Stomach (tissue), 4 donors: ENCODE measurements at regions not wholly inside any gene's neighbourhood (a gene's known extent, or its start where the extent isn't known, plus 50 kb on each side); places are given as distances from the start of the nearest gene placed in this dataset.

Experiments
- CTCF ChIP-seq, 7 experiments: fragments of 450-650 bp in 4 of 7; fragments of 200-600 bp in 3 of 7; sonication (generic) in 3 of 7; IDR thresholded peaks; one replicate each; pipeline ENCODE4 v1.5.1; 2016 to 2019; ENCODE audit warnings: antibody characterized with exemption in 7 of 7, control low read depth in 2 of 7, mild to moderate bottlenecking in 1 of 7
- EP300 ChIP-seq: sonication (generic); formaldehyde crosslinking; IDR thresholded peaks from one replicate; pipeline ENCODE4 v1.6.1; 2017; ENCODE audit warnings: antibody characterized with exemption
- POLR2A ChIP-seq, 4 donors: fragments of 450-650 bp; IDR thresholded peaks; one replicate each; pipeline ENCODE4 v1.6.1; 2016; ENCODE audit warnings: antibody characterized with exemption in 4 of 4, control low read depth in 2 of 4, mild to moderate bottlenecking in 1 of 4, moderate library complexity in 1 of 4

DNA sequence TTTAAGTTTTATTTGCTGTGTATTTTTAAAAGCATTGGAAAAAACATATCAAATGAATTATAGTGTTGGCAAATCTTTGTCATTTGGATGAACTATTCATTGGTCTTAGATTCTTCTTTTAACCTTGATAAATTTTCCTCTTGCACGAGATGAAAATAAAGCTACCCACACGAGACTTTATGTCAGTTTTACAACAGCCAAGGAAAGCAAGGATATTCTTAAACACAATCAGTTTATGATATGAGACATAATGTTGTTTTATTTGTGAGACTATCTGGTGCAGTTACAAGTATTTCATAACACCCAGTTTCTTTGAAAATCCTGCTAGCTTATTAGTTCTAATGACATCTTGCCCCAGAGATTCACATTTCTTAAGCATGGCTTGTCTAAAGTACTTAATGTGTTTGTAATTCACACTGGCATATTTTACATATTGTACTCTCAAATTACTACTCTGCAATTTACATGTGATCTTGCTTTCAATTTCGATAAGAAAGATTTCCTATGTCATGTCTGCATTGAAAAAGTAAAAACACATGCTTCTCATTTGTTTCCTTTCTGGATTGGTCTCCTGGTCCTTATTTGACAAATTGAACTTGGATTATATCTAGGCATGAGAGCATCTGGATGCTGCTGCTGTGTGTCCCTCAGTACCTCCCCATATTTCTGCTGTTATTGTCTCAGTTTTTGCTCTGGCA lies 955.5 kb upstream of the PCDH9 start:
- no peak for TF ChIP-seq EP300
- no peak for TF ChIP-seq POLR2A (IDR thresholded peaks at IDR 0.05)
- no peak for TF ChIP-seq CTCF (IDR thresholded peaks at IDR 0.05)
